ENCODE measurements at regions not wholly inside any gene's neighbourhood (a gene's known extent, or its start where the extent isn't known, plus 50 kb on each side); places are given as distances from the start of the nearest gene placed in this dataset.

- TF ChIP-seq POLR2A (IDR thresholded peaks at IDR 0.05): no peak
- TF ChIP-seq, protein P1, sequence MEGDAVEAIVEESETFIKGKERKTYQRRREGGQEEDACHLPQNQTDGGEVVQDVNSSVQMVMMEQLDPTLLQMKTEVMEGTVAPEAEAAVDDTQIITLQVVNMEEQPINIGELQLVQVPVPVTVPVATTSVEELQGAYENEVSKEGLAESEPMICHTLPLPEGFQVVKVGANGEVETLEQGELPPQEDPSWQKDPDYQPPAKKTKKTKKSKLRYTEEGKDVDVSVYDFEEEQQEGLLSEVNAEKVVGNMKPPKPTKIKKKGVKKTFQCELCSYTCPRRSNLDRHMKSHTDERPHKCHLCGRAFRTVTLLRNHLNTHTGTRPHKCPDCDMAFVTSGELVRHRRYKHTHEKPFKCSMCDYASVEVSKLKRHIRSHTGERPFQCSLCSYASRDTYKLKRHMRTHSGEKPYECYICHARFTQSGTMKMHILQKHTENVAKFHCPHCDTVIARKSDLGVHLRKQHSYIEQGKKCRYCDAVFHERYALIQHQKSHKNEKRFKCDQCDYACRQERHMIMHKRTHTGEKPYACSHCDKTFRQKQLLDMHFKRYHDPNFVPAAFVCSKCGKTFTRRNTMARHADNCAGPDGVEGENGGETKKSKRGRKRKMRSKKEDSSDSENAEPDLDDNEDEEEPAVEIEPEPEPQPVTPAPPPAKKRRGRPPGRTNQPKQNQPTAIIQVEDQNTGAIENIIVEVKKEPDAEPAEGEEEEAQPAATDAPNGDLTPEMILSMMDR (IDR thresholded peaks at IDR 0.05): no peak
Measured at GRCh38 chr7:54332301-54332700, 209.9 kb upstream of the VSTM2A start.
